ENCODE measurements at regions not wholly inside any gene's neighbourhood (a gene's known extent, or its start where the extent isn't known, plus 50 kb on each side); places are given as distances from the start of the nearest gene placed in this dataset.

DNA sequence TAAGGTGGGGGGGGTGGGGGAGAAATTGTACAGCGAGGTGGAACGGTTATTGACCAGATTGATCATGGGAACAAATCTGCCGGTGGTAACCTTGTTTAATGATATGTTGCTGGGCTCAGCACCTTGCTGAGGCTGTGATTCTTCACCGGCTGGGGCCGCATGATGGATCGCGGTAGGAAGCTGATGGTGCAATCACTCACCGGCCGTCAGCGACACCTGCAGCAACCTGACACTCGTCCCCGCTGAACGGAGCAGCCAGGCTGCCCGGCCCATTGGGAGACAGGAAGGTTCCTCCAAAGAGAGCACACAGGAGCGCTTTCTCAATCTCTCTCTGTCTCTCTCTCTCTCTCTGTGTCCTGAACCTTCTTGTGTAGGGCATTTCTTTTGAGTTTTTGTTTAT lies 128.5 kb upstream of the RRP15 start:
- H3K36me3 ChIP-seq (ENCODE audit: control insufficient read depth, insufficient read depth, low read length), result no peaks in the 10 kb centered on the region
- DNase-seq (no peak), ATAC-seq (ENCODE audit: low read depth in 2 of 2) (no peak)
- peaks cover 0 to 3% (median 0%) of the 10 kb centered on the region in 7 donors for H3K9me3 Mint-ChIP-seq
- H3K4me3 Mint-ChIP-seq, result no peak overlapping the region
- H3K4me1 Mint-ChIP-seq, result no peaks in the 10 kb centered on the region
- no peaks in the 10 kb centered on the region for H3K4me1 ChIP-seq (ENCODE audit: control insufficient read depth, insufficient read depth, low read length, poor library complexity, severe bottlenecking)
- H3K4me3 ChIP-seq (ENCODE audit: low read depth, low read length), result no peak overlapping the region
- no peaks in the 10 kb centered on the region for H3K9me3 ChIP-seq (ENCODE audit: control insufficient read depth in 2 of 2, low read length in 2 of 2)
- no peaks in the 10 kb centered on the region for H3K36me3 Mint-ChIP-seq
- peaks cover 21% of the 10 kb centered on the region for H3K27me3 Mint-ChIP-seq
- peaks cover 5% of the 10 kb centered on the region for H3K27me3 ChIP-seq (ENCODE audit: control insufficient read depth, insufficient read depth, low read length)
- no peak overlapping the region for H3K27ac ChIP-seq (ENCODE audit: insufficient read depth, low read length, poor library complexity, severe bottlenecking)
- no peak overlapping the region for H3K27ac Mint-ChIP-seq

GRCh38 chr1:218163371-218163770 lies 121.7 kb upstream of the RRP15 start:
- Mint-ChIP-seq H3K27ac (no peak overlapping the region), H3K4me1 (peaks cover 0 to 24% (median 17%) of the 10 kb centered on the region in 4 donors), H3K36me3 (peaks cover 5% of the 10 kb centered on the region), H3K27me3 (peaks cover 67% of the 10 kb centered on the region), H3K4me3 (no peak overlapping the region), H3K9me3 (peaks cover 0 to 12% (median 0%) of the 10 kb centered on the region in 7 donors)
- H3K27me3 ChIP-seq (ENCODE audit: control insufficient read depth, insufficient read depth, low read length), result peaks cover 41% of the 10 kb centered on the region
- DNase-seq (no peak), ATAC-seq (ENCODE audit: low read depth in 2 of 2) (no peak)
- peaks cover 21% of the 10 kb centered on the region for H3K4me1 ChIP-seq (ENCODE audit: control insufficient read depth, insufficient read depth, low read length, poor library complexity, severe bottlenecking)
- no peaks in the 10 kb centered on the region for H3K36me3 ChIP-seq (ENCODE audit: control insufficient read depth, insufficient read depth, low read length)
- peaks cover 0 to 1% of the 10 kb centered on the region in 2 experiments for H3K9me3 ChIP-seq (ENCODE audit: control insufficient read depth in 2 of 2, low read length in 2 of 2)
- H3K4me3 ChIP-seq (ENCODE audit: low read depth, low read length), result no peak overlapping the region
- H3K27ac ChIP-seq (ENCODE audit: insufficient read depth, low read length, poor library complexity, severe bottlenecking), result no peak overlapping the region

- peaks cover 69% of the 10 kb centered on the region for H3K27me3 Mint-ChIP-seq
- H3K9me3 Mint-ChIP-seq, result peaks cover 0 to 12% (median 0%) of the 10 kb centered on the region in 7 donors
- Histone ChIP-seq H3K36me3 (ENCODE audit: control insufficient read depth, insufficient read depth, low read length) (no peaks in the 10 kb centered on the region), H3K27me3 (ENCODE audit: control insufficient read depth, insufficient read depth, low read length) (peaks cover 41% of the 10 kb centered on the region), H3K9me3 (ENCODE audit: control insufficient read depth in 2 of 2, low read length in 2 of 2) (peaks cover 0 to 1% of the 10 kb centered on the region in 2 experiments), H3K4me1 (ENCODE audit: control insufficient read depth, insufficient read depth, low read length, poor library complexity, severe bottlenecking) (peaks cover 21% of the 10 kb centered on the region), H3K27ac (ENCODE audit: insufficient read depth, low read length, poor library complexity, severe bottlenecking) (no peak overlapping the region), H3K4me3 (ENCODE audit: low read depth, low read length) (peak overlapping the region; percentile 42)
- H3K4me1 Mint-ChIP-seq, result peaks cover 0 to 24% (median 17%) of the 10 kb centered on the region in 4 donors
- peaks cover 5% of the 10 kb centered on the region for H3K36me3 Mint-ChIP-seq
- H3K27ac Mint-ChIP-seq, result no peak overlapping the region
- peak overlapping the region; percentile 6 to 87 (median 72) for H3K4me3 Mint-ChIP-seq
- peak in 2 of 3 donors; percentile 0 to 11 for DNase-seq
- peak in 1 of 2 donors; percentile 37 for ATAC-seq (ENCODE audit: low read depth in 2 of 2)
Measured at GRCh38 chr1:218164111-218164929, 120.8 kb upstream of the RRP15 start.

GRCh38 chr1:218164930-218165700 lies 120.0 kb upstream of the RRP15 start:
- Histone ChIP-seq H3K4me3 (ENCODE audit: low read depth, low read length) (peak overlapping the region; percentile 33), H3K36me3 (ENCODE audit: control insufficient read depth, insufficient read depth, low read length) (no peaks in the 10 kb centered on the region), H3K27me3 (ENCODE audit: control insufficient read depth, insufficient read depth, low read length) (peaks cover 38% of the 10 kb centered on the region), H3K4me1 (ENCODE audit: control insufficient read depth, insufficient read depth, low read length, poor library complexity, severe bottlenecking) (peaks cover 21% of the 10 kb centered on the region), H3K9me3 (ENCODE audit: control insufficient read depth in 2 of 2, low read length in 2 of 2) (peaks cover 0 to 1% of the 10 kb centered on the region in 2 experiments), H3K27ac (ENCODE audit: insufficient read depth, low read length, poor library complexity, severe bottlenecking) (no peak overlapping the region)
- no peak overlapping the region for H3K27ac Mint-ChIP-seq
- H3K9me3 Mint-ChIP-seq, result peaks cover 0 to 12% (median 0%) of the 10 kb centered on the region in 7 donors
- peak overlapping the region in 3 of 4 donors; percentile 57 to 71 (median 67) for H3K4me3 Mint-ChIP-seq
- peaks cover 0 to 24% (median 17%) of the 10 kb centered on the region in 4 donors for H3K4me1 Mint-ChIP-seq
- DNase-seq (peak in 2 of 3 donors; percentile 3 to 8), ATAC-seq (ENCODE audit: low read depth in 2 of 2) (peak in 1 of 2 donors; percentile 11)
- H3K36me3 Mint-ChIP-seq, result peaks cover 5% of the 10 kb centered on the region
- peaks cover 63% of the 10 kb centered on the region for H3K27me3 Mint-ChIP-seq

DNA sequence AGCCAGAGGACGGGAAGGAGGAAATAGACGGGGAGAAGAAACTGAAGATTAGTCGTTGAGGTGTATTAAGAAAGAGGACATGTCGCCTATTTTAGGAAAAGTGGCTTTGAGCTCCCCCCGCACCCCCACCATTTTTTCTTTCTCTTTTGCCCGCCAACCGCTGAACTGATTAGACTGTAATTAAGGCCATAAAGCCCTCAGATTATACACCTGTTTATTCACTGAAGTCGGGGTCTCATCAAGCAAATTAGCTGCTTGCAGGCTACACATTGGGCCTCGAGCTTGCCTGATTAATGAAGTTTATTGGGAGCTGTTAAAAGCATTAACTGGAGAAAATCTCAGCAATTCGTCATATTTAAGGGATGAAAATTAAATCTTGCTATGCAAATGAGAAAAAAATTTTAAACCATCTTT lies 119.4 kb upstream of the RRP15 start:
- Mint-ChIP-seq H3K4me3 (peak overlapping the region in 3 of 4 donors; percentile 57 to 71 (median 67)), H3K4me1 (peaks cover 0 to 24% (median 17%) of the 10 kb centered on the region in 4 donors)

GRCh38 chr1:218166268-218166945 lies 118.7 kb upstream of the RRP15 start:
- no peak overlapping the region for H3K27ac Mint-ChIP-seq
- peaks cover 39% of the 10 kb centered on the region for H3K27me3 ChIP-seq (ENCODE audit: control insufficient read depth, insufficient read depth, low read length)
- H3K36me3 ChIP-seq (ENCODE audit: control insufficient read depth, insufficient read depth, low read length), result no peaks in the 10 kb centered on the region
- H3K4me3 ChIP-seq (ENCODE audit: low read depth, low read length), result no peak overlapping the region
- peaks cover 0 to 1% of the 10 kb centered on the region in 2 experiments for H3K9me3 ChIP-seq (ENCODE audit: control insufficient read depth in 2 of 2, low read length in 2 of 2)
- peak overlapping the region in 2 of 4 donors; percentile 57 to 67 for H3K4me3 Mint-ChIP-seq
- ATAC-seq (ENCODE audit: low read depth in 2 of 2) (no peak), DNase-seq (no peak)
- no peak overlapping the region for H3K27ac ChIP-seq (ENCODE audit: insufficient read depth, low read length, poor library complexity, severe bottlenecking)
- H3K4me1 ChIP-seq (ENCODE audit: control insufficient read depth, insufficient read depth, low read length, poor library complexity, severe bottlenecking), result peaks cover 21% of the 10 kb centered on the region
- H3K9me3 Mint-ChIP-seq, result peaks cover 0 to 12% (median 0%) of the 10 kb centered on the region in 7 donors
- H3K36me3 Mint-ChIP-seq, result peaks cover 5% of the 10 kb centered on the region
- H3K27me3 Mint-ChIP-seq, result peaks cover 55% of the 10 kb centered on the region
- H3K4me1 Mint-ChIP-seq, result peaks cover 0 to 24% (median 17%) of the 10 kb centered on the region in 4 donors

More for the DNA sequence above, 119.4 kb upstream of the RRP15 start:
- H3K27ac Mint-ChIP-seq, result no peak overlapping the region
- Histone ChIP-seq H3K4me1 (ENCODE audit: control insufficient read depth, insufficient read depth, low read length, poor library complexity, severe bottlenecking) (peaks cover 21% of the 10 kb centered on the region), H3K4me3 (ENCODE audit: low read depth, low read length) (peak overlapping the region; percentile 33), H3K9me3 (ENCODE audit: control insufficient read depth in 2 of 2, low read length in 2 of 2) (peaks cover 0 to 1% of the 10 kb centered on the region in 2 experiments), H3K27ac (ENCODE audit: insufficient read depth, low read length, poor library complexity, severe bottlenecking) (no peak overlapping the region), H3K27me3 (ENCODE audit: control insufficient read depth, insufficient read depth, low read length) (peaks cover 39% of the 10 kb centered on the region), H3K36me3 (ENCODE audit: control insufficient read depth, insufficient read depth, low read length) (no peaks in the 10 kb centered on the region)
- peaks cover 5% of the 10 kb centered on the region for H3K36me3 Mint-ChIP-seq
- H3K9me3 Mint-ChIP-seq, result peaks cover 0 to 12% (median 0%) of the 10 kb centered on the region in 7 donors
- DNase-seq (no peak), ATAC-seq (ENCODE audit: low read depth in 2 of 2) (no peak)
- peaks cover 58% of the 10 kb centered on the region for H3K27me3 Mint-ChIP-seq

DNA sequence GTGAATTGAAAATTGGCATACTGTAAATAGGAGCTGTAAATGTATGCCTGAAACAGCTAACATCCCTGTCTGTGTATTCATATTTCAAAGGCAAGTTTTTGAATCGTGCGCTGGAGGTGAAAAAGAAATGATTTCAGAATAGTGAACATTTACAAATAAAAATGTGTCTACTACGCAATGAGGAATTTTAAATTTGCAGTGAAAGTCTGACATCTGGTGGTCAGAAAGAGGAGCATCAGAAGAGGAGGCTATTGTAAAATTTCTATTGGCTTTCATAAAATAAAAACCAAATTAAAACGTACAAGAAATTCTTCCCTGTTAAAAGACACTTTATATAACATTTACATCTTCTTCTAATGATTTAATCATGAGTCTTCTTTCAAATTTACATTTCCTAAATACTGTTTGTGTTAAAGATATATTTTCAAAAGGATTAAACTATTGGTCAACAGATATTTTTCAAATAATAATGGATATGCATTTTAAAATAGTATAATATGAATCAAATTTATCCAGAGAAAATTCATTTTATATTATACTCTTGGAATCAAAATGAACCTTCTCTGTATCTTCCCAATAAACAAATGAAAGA lies 113.7 kb upstream of the RRP15 start:
- no peaks in the 10 kb centered on the region for H3K9me3 ChIP-seq (ENCODE audit: control insufficient read depth in 2 of 2, low read length in 2 of 2)
- no peak overlapping the region for H3K27ac Mint-ChIP-seq
- peaks cover 9% of the 10 kb centered on the region for H3K27me3 ChIP-seq (ENCODE audit: control insufficient read depth, insufficient read depth, low read length)
- no peaks in the 10 kb centered on the region for H3K36me3 ChIP-seq (ENCODE audit: control insufficient read depth, insufficient read depth, low read length)
- no peak overlapping the region for H3K4me3 ChIP-seq (ENCODE audit: low read depth, low read length)
- ATAC-seq (ENCODE audit: low read depth in 2 of 2) (no peak), DNase-seq (peak in 2 of 3 donors; percentile 0 to 28)
- no peak overlapping the region for H3K27ac ChIP-seq (ENCODE audit: insufficient read depth, low read length, poor library complexity, severe bottlenecking)
- H3K36me3 Mint-ChIP-seq, result peaks cover under 1% of the 10 kb centered on the region
- no peak overlapping the region for H3K4me3 Mint-ChIP-seq
- H3K9me3 Mint-ChIP-seq, result peaks cover 0 to 2% (median 0%) of the 10 kb centered on the region in 7 donors
- peaks cover 0 to 4% (median 1%) of the 10 kb centered on the region in 4 donors for H3K4me1 Mint-ChIP-seq
- H3K4me1 ChIP-seq (ENCODE audit: control insufficient read depth, insufficient read depth, low read length, poor library complexity, severe bottlenecking), result no peaks in the 10 kb centered on the region
- H3K27me3 Mint-ChIP-seq, result peaks cover 18% of the 10 kb centered on the region
